ENCODE measurements at regions not wholly inside any gene's neighbourhood (a gene's known extent, or its start where the extent isn't known, plus 50 kb on each side); places are given as distances from the start of the nearest gene placed in this dataset.
A peak's percentile ranks its signal among the peaks of the same experiment; 100 is the strongest.

DNA sequence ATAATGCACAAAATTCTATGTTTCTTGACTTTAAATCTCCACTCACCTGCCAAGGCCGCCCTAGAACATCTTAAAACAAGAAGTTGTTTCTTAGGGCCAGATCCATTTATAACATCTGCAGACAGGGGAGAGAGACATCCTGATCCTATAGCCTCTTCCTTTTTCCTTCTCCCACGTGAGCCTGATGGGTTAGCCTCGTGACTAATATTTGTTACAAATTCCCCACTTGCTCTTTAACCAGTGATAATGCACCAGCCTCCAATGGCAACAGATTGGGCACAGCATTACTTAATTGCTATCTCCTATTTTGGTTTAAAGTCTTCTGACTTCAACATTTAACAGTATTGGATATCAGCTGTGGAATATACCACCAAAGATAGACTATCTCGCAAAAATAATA is 196.5 kb downstream of the GADD45G start:
- intact Hi-C loops (cut with DNase I) = loop anchor here in 1 of 2 donors (10.0 kb wide), 1 partner anchor 197 kb away; the partner anchor contains the start of gene GADD45G
- WGBS, 4 donors = 82 to 89% (median 84%) methylated on average over 4 of the region's 4 CpGs
- peak in 2 of 7 donors; percentile 2 to 6 for DNase-seq
- H3K9me3 ChIP-seq (replicated peaks in 1 of 3) = no peaks in the 10 kb centered on the region
- no peaks in the 10 kb centered on the region for H3K27me3 ChIP-seq
- H3K27ac ChIP-seq = no peak overlapping the region
- no peak overlapping the region for H3K4me3 ChIP-seq
- H3K36me3 ChIP-seq (replicated peaks in 1 of 2) = no peaks in the 10 kb centered on the region
- TF ChIP-seq POLR2A (IDR thresholded peaks at IDR 0.05) = no peak
- TF ChIP-seq, protein P1, sequence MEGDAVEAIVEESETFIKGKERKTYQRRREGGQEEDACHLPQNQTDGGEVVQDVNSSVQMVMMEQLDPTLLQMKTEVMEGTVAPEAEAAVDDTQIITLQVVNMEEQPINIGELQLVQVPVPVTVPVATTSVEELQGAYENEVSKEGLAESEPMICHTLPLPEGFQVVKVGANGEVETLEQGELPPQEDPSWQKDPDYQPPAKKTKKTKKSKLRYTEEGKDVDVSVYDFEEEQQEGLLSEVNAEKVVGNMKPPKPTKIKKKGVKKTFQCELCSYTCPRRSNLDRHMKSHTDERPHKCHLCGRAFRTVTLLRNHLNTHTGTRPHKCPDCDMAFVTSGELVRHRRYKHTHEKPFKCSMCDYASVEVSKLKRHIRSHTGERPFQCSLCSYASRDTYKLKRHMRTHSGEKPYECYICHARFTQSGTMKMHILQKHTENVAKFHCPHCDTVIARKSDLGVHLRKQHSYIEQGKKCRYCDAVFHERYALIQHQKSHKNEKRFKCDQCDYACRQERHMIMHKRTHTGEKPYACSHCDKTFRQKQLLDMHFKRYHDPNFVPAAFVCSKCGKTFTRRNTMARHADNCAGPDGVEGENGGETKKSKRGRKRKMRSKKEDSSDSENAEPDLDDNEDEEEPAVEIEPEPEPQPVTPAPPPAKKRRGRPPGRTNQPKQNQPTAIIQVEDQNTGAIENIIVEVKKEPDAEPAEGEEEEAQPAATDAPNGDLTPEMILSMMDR (IDR thresholded peaks at IDR 0.05) = no peak
- no peaks in the 10 kb centered on the region for H3K4me1 ChIP-seq (replicated peaks in 1 of 2)

DNA sequence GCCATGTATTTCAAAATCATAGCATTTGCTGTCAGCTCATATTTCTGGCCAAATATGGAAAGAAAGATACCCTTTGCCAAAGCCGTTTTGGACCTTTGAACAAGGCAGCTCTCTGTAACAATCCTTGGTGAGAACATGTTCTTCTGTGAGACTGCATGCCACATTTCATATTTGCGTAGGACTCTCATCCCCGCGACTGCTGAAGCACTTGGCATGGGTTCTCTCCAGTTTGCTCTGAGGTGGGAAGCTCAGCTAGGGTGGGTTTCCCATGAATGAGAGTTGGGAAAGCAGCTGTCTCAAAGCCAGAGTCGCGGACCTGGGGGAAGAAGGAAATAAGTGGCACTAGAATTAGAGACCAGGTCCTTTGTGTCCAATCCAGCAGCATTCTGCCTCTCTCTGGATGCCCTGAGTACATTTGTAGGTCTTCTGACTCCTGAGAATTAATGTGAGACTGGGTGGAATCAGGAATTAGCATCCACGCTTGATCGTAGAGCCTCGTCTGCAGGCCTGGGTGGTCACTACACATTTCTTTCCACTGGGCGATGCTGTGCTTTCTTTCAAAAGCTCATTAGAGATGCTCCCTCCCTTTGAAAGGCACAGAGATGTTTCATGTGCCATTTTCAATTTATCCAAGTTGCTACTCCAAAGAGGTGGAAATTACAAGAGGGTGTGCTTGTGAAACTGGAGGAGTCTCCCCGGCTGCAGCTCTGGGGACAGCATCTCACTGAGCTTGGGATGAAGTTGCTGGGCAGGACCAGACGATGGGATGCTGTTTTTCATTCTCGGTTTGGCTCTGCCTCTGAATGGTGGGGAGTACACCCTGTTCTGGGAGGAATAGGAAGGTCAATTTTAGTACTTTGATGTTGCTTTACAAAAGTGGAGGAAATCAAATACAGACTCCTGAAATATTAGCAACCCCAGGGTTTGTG is 197.2 kb downstream of the GADD45G start:
- Histone ChIP-seq H3K4me1 (replicated peaks in 1 of 2) (no peaks in the 10 kb centered on the region), H3K36me3 (replicated peaks in 1 of 2) (no peaks in the 10 kb centered on the region), H3K27ac (no peak overlapping the region), H3K27me3 (no peaks in the 10 kb centered on the region), H3K9me3 (replicated peaks in 1 of 3) (no peaks in the 10 kb centered on the region), H3K4me3 (no peak overlapping the region)
- WGBS, 4 donors = 78 to 80% (median 79%) methylated on average over 13 of the region's 13 CpGs
- intact Hi-C loops (cut with DNase I) = loop anchor here in 1 of 2 donors (10.0 kb wide), 1 partner anchor 197 kb away; the partner anchor contains the start of gene GADD45G
- peak in 2 of 7 donors; percentile 6 to 44 for DNase-seq
- TF ChIP-seq POLR2A (IDR thresholded peaks at IDR 0.05) = no peak
- TF ChIP-seq, protein P1 (IDR thresholded peaks at IDR 0.05) = no peak

DNA sequence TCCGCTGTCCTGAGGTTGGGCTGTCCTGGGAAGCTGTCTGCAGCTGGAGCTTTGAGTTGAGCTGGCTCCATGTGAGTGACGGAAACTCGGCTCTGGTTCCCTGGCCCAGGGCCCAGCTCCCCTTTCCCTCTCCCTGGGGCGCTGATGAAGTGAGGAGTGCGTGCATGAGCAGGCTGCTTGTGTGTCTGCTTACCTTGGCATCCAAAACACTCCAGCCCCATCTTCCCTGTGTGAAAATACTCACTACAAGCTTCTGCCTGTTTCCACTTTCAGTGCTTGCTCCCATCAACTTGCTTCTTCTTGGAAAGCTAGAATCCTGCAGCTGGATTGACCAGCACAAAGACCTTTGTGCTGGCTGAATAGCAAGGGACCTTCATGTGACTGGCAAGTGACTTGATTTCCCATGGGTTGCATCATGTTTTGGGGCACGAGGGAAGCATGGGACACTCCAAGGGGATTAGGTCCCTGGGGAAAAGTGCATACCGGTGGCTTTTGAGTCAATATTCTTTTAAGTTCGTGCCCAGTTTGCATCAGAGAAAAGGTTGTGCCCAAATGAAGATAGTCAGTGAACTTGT is 198.1 kb downstream of the GADD45G start:
- 60 to 72% (median 65%) methylated on average over 7 to 8 of the region's 8 CpGs for WGBS, 4 donors
- Histone ChIP-seq H3K27me3 (no peaks in the 10 kb centered on the region), H3K9me3 (replicated peaks in 1 of 3) (no peaks in the 10 kb centered on the region), H3K27ac (no peak overlapping the region), H3K4me3 (no peak overlapping the region), H3K4me1 (replicated peaks in 1 of 2) (peaks cover 4 to 8% of the 10 kb centered on the region in 2 donors), H3K36me3 (replicated peaks in 1 of 2) (no peaks in the 10 kb centered on the region)
- DNase-seq = peak in 2 of 7 donors; percentile 11 to 49
- intact Hi-C loops (cut with DNase I) = loop anchor here in 1 of 2 donors (10.0 kb wide), 1 partner anchor 198 kb away; the partner anchor contains the start of gene GADD45G
- TF ChIP-seq POLR2A (IDR thresholded peaks at IDR 0.05) = no peak
- TF ChIP-seq, protein P1 (IDR thresholded peaks at IDR 0.05) = no peak

DNA sequence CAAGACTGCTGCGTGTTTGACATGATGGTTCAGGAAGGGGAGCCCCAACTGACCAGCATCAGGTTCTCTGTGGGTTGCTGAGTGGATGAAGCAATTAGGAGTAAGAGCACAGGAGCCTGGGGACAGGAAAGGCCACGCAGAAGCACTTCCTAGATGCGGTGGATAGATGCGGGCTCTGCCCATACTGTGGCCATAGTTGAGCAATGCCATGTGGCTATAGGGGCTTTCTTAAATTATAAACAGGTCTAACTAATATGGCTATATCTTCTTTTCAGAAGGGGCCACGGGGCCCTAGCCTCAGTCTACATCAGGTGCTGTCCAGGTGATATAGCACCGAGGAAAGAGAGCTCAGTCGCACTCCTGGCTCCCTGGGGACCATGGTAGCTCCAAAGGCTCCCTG is 198.6 kb downstream of the GADD45G start:
- Histone ChIP-seq H3K4me1 (replicated peaks in 1 of 2) (peaks cover 9 to 13% of the 10 kb centered on the region in 2 donors), H3K4me3 (no peak overlapping the region), H3K9me3 (replicated peaks in 1 of 3) (no peaks in the 10 kb centered on the region), H3K36me3 (replicated peaks in 1 of 2) (no peaks in the 10 kb centered on the region), H3K27me3 (no peaks in the 10 kb centered on the region), H3K27ac (no peak overlapping the region)
- DNase-seq = peak in 2 of 7 donors; percentile 5 to 35
- intact Hi-C loops (cut with DNase I) = loop anchor here in 1 of 2 donors (10.0 kb wide), 1 partner anchor 199 kb away; the partner anchor contains the start of gene GADD45G
- 88 to 97% (median 91%) methylated on average over 5 to 7 of the region's 7 CpGs for WGBS, 4 donors
- TF ChIP-seq, protein P1 (IDR thresholded peaks at IDR 0.05) = no peak
- no peak for TF ChIP-seq POLR2A (IDR thresholded peaks at IDR 0.05)
